ENCODE measurements at regions not wholly inside any gene's neighbourhood (a gene's known extent, or its start where the extent isn't known, plus 50 kb on each side); places are given as distances from the start of the nearest gene placed in this dataset.

- no peak for TF ChIP-seq CBX3 (IDR thresholded peaks at IDR 0.05; ENCODE audit: borderline replicate concordance, low read depth)
- TF ChIP-seq PAX8 (IDR thresholded peaks at IDR 0.05), result no peak
- no peak for TF ChIP-seq NR2C1 (IDR thresholded peaks at IDR 0.05)
- TF ChIP-seq CTCF (IDR thresholded peaks at IDR 0.05 in 2 of 3, conservative IDR thresholded peaks at IDR 0.05 in 1 of 3; ENCODE audit: control insufficient read depth in 2 of 3, extremely low read depth in 1 of 3, insufficient read depth in 1 of 3, low read depth in 3 of 3, low read length in 3 of 3), result no peak
- TF ChIP-seq POLR2AphosphoS5 (IDR thresholded peaks at IDR 0.05; ENCODE audit: low read length), result no peak
- TF ChIP-seq TAF1 (IDR thresholded peaks at IDR 0.05; ENCODE audit: borderline replicate concordance, low read depth, low read length), result no peak
- TF ChIP-seq JUNB (IDR thresholded peaks at IDR 0.05), result no peak
These were observed 88.8 kb upstream of the PITX1 start for GRCh38 chr5:135122797-135123196.
